Urothelium cell line (cell line): ENCODE measurements at regions not wholly inside any gene's neighbourhood (a gene's known extent, or its start where the extent isn't known, plus 50 kb on each side); places are given as distances from the start of the nearest gene placed in this dataset.
"Not testable (repeated sequence)": the region's sequence is repeated elsewhere in the genome, so short reads cannot be mapped to it uniquely, and the experiment has no call there.

Experiments used
- DNase-seq: peaks from one replicate; pipeline ENCODE4 v3.0.0; 2011; ENCODE audit warnings: low spot score, mixed read lengths
- FAIRE-seq: peaks from 2 replicates; lab custom pipeline; 2011; peaks lifted over from hg19 to GRCh38; lab: Jason Lieb, UNC

DNA sequence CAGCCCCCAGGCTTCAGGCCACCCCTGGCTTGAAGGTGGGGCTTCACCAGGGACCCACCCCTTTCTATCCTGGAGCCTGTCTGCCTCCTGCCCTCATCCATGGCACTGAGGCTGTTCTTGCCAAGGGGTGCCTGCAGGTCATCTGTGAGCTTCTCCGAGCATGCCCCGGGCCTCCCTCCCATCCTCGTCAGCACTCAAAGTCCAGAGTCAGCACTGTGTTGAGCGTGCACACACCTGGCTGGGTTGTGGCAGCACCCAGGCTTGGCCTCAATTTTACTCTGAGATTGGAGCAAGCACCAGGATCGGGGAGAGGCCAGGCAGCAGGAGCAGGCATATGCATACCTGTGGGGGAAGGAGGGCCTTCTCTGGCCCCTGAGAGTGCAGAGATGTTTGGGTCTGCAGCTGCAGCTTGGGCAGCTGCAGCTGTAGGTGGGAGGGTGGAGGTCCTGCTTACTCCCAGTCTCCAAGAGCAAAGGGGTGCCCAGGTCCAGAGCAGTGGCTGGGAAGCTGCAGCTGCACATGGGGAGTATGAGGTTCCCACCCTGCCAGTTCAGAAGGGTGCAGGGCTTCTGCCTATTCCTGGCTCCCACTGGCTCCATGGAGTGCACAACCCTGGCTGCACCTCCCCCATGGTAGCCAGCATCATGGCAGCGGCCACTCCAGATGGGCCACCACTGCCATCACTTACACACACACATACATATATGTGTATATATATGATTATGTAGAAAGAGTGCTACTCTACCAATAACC, 488.7 kb downstream of the JRKL start:
- no peak for DNase-seq

GRCh38 chr11:96882622-96883021, 492.8 kb downstream of the JRKL start:
- DNase-seq, FAIRE-seq: not testable (repeated sequence)

More for the DNA sequence above, 488.7 kb downstream of the JRKL start:
- no peak for FAIRE-seq

DNA sequence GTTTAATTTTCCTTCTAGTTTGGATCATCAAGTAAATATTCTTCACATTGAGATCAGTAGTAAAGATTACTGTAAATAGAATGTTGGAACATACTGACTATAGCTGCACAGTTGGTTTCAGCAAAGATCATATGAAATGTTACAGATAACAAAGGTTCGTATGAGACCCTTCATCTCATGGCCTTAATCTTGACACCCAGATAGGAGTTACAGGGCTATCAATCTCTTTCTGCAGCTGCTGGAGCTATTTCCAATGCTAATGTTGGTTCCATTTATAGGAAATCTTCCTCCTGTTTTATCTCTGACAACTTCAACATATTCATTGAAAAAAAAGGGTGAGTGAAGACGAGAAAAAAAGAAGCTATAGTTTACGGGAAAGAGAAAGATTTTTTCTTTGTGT, 495.6 kb downstream of the JRKL start:
- FAIRE-seq = no peak
- DNase-seq = no peak

DNA sequence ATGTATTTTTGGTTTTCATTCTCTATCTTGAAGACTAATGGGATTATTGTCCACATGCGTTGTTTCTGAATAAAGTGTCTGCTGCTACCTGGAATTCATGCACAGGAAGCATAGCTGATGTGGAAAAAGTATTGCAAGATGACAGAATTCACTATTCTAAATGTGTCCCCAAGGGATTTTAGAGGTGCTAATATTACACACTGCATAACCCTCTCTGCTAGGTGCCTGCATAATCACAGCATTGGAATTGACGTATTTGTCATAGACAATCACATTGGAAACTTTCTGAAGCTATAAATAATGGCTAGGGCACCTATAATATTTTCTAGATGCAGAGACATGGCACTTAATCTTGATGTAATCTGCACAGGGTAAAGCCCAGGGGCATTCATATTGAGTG, 496.1 kb downstream of the JRKL start:
- FAIRE-seq = no peak

DNA sequence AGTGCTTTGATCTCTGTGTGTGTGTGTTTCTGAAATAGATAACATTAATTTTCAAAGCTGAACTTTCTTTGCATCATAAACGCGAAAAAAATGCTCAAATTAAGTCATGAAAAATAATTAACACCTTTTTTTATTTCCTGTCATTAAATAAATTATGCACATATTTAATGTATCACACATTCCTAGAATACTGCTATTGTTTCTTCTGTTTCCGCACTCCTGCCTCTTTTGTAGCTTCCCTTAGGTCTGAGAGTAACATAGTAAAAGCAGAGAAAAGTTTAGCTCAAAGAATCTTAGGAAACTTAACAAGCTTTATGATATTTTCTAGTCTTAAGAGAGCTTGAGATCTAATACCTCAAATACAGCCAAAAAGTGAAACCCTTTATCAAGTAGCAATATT, 504.2 kb downstream of the JRKL start:
- no peak for DNase-seq
- no peak for FAIRE-seq

More for the DNA sequence above, 496.1 kb downstream of the JRKL start:
- no peak for DNase-seq

DNA sequence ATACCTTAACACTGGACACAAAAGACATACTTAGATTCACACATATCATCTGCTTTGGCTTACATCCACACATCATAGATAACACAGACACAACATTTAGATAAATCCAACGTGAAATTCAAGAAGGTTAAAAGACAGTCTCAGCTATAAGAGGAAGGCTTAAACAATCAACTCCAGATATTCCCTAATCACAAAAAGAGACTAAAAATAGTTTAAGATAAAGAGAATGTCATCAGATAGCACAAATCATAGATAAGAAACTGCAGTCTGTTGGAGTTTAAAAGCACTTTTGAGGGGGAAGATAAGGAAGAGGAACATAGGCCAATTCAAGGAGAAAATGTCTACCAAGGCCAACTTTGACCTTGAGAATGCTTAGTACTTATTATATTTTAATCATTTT, 504.8 kb downstream of the JRKL start:
- FAIRE-seq (no peak), DNase-seq (no peak)

- DNase-seq (no peak), FAIRE-seq (no peak)
These were observed 510.2 kb downstream of the JRKL start for GRCh38 chr11:96899971-96900370.

- FAIRE-seq = no peak
- peak; percentile 5 for DNase-seq
These were observed 515.3 kb downstream of the JRKL start for GRCh38 chr11:96905143-96905542.

DNA sequence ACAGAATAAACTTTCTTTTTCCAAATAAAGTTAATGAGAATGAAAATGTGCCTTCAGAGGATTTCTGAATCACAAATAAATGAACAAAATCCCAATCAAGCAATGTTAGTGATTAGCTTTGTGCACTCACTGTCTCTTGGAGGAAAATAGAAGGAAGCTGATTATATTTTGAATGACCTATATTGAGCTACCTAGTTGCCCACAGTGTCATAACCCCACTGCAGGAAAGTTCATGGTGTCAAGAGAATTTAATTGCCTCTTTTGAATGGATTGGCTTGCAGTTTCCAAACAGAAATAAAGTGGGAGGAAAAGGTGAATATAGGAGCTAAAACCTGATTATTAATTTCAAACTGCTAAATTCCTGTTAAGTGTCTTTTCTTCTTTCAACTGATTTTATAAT, 515.9 kb downstream of the JRKL start:
- DNase-seq = no peak
- no peak for FAIRE-seq

DNA sequence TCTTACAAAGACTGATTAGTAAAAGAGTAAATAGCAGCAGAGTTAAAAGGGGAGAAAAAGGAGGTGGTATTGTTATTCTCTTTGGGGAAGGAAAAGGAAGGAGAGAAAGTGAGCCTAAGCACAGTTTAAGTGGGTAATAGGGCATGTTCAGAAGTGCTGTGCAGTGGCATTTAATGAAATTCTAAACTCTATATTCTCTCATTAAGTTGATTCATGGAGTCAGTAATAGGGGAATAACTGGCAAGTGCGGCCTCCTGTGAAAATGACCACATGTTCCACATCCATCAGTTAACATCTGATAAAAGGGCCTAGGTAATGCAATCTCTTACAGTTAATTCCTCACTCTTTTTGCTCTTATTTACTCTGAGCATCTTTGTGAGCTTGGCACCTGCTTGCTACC, 516.7 kb downstream of the JRKL start:
- FAIRE-seq (no peak), DNase-seq (no peak)

DNA sequence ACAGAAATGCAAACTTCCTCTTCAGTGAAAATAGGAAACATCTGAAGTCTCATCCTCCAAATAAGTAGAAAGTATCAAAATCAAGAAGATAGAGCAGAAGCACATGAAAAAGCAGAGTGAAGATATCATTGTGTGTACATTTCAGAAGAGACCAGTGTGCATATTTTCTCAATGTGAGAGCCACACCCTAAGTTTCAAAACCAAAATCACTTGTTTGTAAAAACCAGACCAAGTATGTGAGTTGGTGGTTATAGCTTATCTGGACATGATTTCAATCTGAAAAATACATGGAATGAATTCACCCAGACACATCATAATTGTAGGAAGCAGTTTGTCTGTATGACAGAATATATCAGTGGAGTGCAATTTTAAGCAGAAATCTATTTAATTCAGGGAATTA, 536.0 kb downstream of the JRKL start:
- no peak for FAIRE-seq
- DNase-seq = no peak

- no peak for DNase-seq
These were observed 550.4 kb downstream of the JRKL start for GRCh38 chr11:96940227-96940626.

DNA sequence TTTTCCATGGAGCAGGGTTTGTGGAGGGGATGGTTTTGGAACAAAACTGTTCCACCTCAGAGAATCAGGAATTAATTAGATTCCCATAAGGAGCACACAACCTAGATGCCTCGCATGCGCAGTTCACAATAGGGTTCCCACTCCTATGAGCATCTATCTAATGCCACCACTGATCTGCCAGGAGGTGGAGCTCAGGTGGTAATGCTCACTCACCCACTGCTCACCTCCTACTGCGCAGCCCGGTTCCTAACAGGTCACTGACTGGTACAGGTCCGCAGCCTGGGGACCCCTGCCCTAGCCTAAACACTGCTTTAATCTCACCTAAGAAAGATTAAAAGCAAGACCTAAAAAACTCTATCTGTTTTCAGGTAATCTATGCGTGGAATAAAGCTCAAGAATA, 553.0 kb downstream of the JRKL start:
- FAIRE-seq (no peak), DNase-seq (no peak)

More at GRCh38 chr11:96940227-96940626, 550.4 kb downstream of the JRKL start:
- no peak for FAIRE-seq

- no peak for DNase-seq
- no peak for FAIRE-seq
These were observed 554.2 kb downstream of the JRKL start for GRCh38 chr11:96943970-96944369.

DNA sequence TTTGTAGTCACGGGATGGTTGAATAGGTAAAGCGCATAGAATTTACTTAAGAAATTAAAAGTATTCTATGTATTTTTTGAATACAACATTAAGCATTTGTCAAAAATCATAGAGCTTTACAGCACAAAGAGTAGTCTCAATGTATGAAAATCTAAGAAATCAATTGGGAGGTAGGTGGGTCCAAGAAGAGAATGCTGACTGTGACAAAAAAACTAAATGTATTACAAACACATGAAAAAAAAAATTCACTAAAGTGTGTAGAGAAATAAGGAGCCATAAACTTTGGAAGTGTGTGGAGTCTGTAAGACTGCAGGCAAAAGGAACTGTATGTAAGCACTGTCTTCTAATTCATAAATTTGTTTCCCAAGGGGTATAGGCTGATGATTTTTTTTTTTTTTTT, 558.3 kb downstream of the JRKL start:
- FAIRE-seq (no peak), DNase-seq (no peak)

DNA sequence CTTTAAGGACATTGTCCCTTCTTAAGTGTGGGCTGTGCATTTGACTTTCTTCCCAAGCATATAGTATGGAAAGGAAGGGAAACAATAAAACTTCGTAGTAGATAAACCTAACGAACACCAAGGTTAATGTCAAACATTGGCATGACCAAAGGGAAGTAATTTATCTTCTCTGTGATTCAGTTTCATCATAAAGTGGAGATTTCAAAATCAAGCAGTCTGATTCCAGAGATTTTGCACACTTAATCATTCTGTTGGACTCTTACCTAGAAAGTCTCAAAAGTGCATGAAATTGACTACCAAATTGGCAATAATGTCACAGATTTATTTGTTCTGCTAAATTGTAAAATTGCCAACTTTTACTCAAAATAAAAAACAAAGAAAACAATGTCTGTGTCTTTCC, 559.7 kb downstream of the JRKL start:
- no peak for FAIRE-seq

DNA sequence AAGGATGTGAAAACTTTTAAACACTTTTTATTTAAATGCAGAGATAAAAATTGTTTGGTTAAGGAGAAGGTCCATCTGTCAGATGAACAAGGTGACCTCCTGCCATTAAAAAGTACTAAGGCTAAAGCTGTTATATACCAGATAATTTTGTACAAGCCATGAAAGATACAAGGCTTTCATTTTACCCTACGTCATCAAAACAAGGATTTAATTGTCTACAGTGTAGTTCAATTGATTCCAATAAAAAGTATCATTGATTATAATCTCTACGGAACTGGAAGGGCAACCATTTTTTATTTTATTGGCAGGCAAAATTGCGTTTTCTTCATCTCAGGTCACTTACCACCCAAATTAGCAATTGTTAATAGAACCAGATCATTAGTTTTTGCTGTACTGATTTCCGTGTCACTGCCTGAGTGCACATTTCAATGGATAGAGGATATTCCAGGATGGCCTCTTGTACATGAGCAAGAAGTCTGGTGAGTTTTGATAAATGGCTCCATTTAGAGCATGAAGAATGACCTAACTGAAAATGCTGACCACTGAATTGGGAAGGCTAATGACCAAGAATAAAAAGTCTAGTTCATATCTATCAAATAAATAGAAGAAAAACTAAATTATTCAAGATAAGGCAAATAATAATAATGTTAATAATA, 564.9 kb downstream of the JRKL start:
- no peak for DNase-seq

More for the DNA sequence above, 559.7 kb downstream of the JRKL start:
- no peak for DNase-seq

DNA sequence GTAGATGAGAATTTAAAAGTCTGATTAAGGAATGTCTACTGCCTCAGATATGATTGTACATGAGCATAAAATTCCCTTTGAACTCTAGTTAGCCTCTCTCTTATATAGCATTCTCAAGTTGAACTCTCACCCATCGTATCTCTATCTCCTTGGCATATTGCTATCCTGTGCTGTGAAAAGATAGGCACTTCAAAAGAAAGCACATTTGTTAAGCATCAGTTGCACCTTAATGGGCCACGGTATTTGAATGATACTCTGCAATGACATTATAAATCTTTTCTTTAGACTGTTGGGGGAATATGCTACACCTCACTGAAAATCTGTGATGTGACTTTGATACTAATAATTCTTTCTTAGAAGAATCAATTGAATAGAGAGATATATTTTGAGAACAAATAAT, 570.7 kb downstream of the JRKL start:
- FAIRE-seq (no peak), DNase-seq (no peak)

More for the DNA sequence above, 564.9 kb downstream of the JRKL start:
- FAIRE-seq = no peak

GRCh38 chr11:96960926-96961325, 571.1 kb downstream of the JRKL start:
- no peak for FAIRE-seq

DNA sequence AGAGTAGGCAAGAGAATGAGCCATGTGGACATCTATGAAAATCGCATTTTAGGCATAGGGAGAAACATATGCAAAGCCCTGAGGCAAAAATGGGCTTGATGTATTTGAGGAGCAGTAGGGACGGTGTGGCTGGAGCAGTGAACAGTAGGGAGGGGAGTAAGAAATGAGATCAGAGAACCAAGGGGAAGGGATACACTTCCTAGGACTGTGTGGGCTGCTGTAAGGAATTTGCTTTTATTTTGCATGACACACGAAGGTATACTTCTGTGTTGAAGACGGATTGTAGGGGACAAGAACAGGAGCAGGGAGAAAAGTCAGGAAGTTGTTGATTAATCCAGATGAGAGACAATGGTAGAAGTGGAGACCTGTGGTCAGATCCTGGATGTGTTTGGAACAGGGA, 572.1 kb downstream of the JRKL start:
- FAIRE-seq = no peak
- no peak for DNase-seq

More at GRCh38 chr11:96960926-96961325, 571.1 kb downstream of the JRKL start:
- DNase-seq = no peak

- FAIRE-seq = no peak
- no peak for DNase-seq
These were observed 573.6 kb downstream of the JRKL start for GRCh38 chr11:96963375-96963774.

DNA sequence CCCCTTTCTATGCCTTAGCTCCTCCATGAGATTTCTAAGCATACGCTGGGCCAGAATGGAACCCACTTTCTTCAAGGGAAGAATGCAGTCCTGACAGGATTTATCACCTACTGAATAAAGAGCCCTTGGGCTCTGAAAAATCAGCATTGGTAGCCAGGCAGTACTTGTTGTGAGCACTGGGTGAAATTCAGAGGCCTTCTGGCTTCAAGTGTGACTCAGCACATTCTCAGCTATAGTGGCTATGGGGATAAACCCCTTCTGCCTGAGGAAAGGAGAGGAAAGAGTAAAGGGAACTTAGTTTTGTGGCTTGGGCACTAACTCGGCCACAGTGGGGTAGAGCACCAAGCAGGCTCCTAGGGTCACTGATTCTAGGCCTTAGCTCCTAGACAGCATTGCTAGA, 574.8 kb downstream of the JRKL start:
- FAIRE-seq (no peak), DNase-seq (no peak)
